SK-N-SH (cell line): ENCODE measurements at regions not wholly inside any gene's neighbourhood (a gene's known extent, or its start where the extent isn't known, plus 50 kb on each side); places are given as distances from the start of the nearest gene placed in this dataset.

Source experiments
- CHD2 ChIP-seq: fragments of 150-350 bp; IDR thresholded peaks from 2 replicates; pipeline ENCODE4 v1.6.1; 2018; ENCODE audit warnings: low read length; ENCODE audit not compliant: partially characterized antibody
- FOXM1 ChIP-seq: IDR thresholded peaks from 2 replicates; pipeline ENCODE4 v1.4.0; 2012; ENCODE audit warnings: low read depth, mild to moderate bottlenecking
- GATA2 ChIP-seq: sonication (generic); formaldehyde crosslinking; IDR thresholded peaks from 2 replicates; pipeline ENCODE4 v1.5.0; 2020; ENCODE audit warnings: mild to moderate bottlenecking, missing genetic modification reagents
- POLR2AphosphoS5 ChIP-seq: IDR thresholded peaks from 2 replicates; pipeline ENCODE4 v1.6.1; 2012; ENCODE audit warnings: low read depth, low read length
- SIN3A ChIP-seq: IDR thresholded peaks from 2 replicates; pipeline ENCODE4 v1.6.1; 2012; ENCODE audit warnings: low read depth, mild to moderate bottlenecking, low read length, moderate library complexity, borderline replicate concordance
- YY1 ChIP-seq: IDR thresholded peaks from 2 replicates; pipeline ENCODE4 v1.4.0; 2012; ENCODE audit warnings: low read depth, mild to moderate bottlenecking
- TF ChIP-seq, protein P1 (sequence below): fragments of 200-600 bp; sonication (generic); IDR thresholded peaks from 2 replicates; pipeline ENCODE4 v1.6.1; 2017; ENCODE audit warnings: antibody characterized with exemption, mild to moderate bottlenecking, moderate library complexity
- TF ChIP-seq, protein P2 (sequence below): fragments of 150-350 bp; IDR thresholded peaks from 2 replicates; pipeline ENCODE4 v1.6.1; 2017; ENCODE audit warnings: antibody characterized with exemption, low read length, low read depth, borderline replicate concordance

DNA sequence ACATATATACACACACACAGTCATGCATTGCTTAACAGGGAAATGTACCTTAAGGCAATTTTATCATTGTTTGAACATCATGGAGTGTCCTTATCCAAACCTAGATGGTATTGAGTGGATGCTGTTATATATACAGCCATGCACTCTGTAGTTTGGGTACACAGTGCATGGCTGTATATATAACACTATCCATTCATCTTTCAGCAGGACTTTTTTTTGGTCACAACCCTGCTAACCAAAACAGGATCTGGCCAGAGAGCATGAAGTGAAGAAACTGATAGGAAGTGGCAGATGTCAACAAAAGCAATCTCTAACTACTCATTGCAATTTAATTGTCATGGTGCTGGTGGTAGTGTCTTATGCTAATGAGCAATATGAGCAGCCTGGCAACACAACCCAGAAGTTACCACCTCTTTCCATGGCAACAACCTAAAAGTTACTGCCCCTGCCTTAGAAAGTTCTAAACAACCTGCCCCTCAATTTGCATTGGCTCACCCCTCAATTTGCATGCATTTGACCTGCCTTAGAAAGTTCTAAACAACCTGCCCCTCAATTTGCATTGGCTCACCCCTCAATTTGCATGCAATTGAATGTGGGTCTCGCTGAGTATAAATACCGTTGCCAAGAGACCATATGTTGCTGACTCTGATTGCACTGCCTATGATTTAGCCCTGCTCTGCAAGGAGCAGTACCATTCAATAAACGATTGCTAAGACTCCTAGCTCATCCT, 434.9 kb downstream of the DSEL start:
- TF ChIP-seq POLR2AphosphoS5 (no peak), FOXM1 (no peak), YY1 (no peak), GATA2 (CRISPR knock-in tag) (no peak), CHD2 (no peak), SIN3A (no peak)
- TF ChIP-seq, protein P1, sequence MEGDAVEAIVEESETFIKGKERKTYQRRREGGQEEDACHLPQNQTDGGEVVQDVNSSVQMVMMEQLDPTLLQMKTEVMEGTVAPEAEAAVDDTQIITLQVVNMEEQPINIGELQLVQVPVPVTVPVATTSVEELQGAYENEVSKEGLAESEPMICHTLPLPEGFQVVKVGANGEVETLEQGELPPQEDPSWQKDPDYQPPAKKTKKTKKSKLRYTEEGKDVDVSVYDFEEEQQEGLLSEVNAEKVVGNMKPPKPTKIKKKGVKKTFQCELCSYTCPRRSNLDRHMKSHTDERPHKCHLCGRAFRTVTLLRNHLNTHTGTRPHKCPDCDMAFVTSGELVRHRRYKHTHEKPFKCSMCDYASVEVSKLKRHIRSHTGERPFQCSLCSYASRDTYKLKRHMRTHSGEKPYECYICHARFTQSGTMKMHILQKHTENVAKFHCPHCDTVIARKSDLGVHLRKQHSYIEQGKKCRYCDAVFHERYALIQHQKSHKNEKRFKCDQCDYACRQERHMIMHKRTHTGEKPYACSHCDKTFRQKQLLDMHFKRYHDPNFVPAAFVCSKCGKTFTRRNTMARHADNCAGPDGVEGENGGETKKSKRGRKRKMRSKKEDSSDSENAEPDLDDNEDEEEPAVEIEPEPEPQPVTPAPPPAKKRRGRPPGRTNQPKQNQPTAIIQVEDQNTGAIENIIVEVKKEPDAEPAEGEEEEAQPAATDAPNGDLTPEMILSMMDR, result no peak
- TF ChIP-seq, protein P2, sequence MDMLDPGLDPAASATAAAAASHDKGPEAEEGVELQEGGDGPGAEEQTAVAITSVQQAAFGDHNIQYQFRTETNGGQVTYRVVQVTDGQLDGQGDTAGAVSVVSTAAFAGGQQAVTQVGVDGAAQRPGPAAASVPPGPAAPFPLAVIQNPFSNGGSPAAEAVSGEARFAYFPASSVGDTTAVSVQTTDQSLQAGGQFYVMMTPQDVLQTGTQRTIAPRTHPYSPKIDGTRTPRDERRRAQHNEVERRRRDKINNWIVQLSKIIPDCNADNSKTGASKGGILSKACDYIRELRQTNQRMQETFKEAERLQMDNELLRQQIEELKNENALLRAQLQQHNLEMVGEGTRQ, result no peak
